Fibroblast of peridontal ligament (primary cell): ENCODE measurements at regions not wholly inside any gene's neighbourhood (a gene's known extent, or its start where the extent isn't known, plus 50 kb on each side); places are given as distances from the start of the nearest gene placed in this dataset.

Source experiments
- DNase-seq: peaks from one replicate; pipeline ENCODE4 v3.0.0-alpha.2; 2010; ENCODE audit errors: extremely low read depth

DNA sequence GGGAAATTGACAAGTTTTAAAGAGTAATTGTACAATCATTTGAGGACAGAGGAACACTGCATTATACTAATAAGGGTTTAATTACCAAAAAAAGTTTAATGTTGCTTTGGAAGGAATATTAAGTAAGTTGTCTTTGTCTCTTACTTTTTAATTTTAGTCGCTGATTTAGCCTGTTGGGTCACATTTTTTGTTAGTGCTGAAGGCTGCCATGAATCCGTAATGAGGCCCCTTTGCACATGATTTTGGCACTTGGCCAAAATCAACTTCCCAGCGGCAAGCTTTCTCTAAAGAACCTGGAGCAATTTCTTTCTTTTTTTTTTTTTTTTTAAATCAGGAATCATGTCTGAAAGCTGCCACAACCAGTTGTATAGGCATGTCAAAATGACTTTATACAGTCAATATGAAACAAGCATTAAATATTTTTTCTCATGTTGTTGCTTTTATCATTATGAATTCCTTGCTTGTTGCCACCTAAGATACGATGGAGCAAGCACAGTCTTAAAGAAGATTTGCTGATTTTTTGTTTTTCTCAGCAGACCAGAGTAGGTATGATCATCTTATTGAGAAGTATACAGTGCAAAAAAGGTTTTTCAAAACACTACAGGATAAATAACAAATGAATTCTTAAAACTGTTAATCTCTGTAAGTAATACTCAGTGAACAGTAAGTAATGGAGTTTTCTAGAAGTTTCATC lies 690.4 kb downstream of the USP25 start:
- peak; percentile 51 for DNase-seq

DNA sequence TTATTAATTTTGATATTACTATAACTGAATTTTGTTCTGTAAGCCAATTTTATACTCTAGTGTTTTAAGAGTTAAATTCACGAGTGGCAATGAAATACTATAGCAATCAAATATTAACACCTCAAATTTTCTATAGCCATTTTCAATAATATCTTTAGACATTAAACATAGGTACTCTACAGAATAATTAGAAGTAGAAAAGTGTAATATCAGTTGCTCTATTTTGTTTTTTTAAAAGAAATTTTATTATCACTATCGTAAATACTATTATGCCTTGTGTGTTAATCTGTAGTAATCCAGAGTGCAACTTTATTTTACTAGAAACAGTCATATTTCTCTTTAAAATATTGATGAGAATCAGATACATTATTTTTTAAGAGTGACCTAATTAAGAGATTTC lies 691.2 kb downstream of the USP25 start:
- no peak for DNase-seq

GRCh38 chr21:16421965-16422364 lies 692.2 kb downstream of the USP25 start:
- DNase-seq: no peak

GRCh38 chr21:16422702-16423101 lies 692.9 kb downstream of the USP25 start:
- peak; percentile 13 for DNase-seq

DNA sequence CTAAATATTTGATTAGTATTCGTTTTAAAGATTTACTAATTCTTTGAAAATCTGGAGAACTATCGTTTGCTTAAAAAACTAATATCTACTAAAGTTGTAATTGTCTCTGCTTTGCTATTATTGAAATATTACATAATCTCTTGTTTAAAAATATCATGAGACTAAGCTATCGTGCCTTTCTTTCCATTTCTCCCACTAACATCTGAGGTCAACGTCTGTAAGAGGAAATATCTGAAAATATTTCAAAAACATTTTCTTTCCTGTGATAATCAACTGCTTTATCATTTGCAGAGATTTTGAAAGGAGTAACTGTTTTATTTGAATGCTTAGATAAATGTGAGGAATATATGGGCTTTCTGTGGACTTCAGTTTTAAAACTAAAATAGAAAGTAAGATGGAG lies 694.1 kb downstream of the USP25 start:
- DNase-seq: peak; percentile 25

GRCh38 chr21:16424331-16424751 lies 694.6 kb downstream of the USP25 start:
- DNase-seq: peak; percentile 36

DNA sequence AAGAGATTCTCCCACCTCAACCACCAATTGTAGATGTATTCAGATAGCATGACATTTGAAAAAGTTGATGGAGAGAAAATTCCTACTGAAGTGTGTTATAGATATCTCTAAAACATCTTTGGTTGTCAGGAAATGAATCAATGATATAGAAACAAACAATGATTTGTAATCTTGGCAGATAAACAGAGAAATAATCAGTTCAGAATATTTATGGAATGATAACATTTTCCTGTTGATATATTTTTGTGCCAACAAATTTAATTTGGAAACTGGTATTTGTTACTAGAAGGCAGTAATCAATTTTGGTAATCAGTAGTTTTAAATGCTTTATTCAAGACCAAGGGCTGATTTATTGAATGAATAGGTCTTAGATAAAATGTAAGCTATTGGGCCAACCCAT lies 695.6 kb downstream of the USP25 start:
- DNase-seq: no peak

- no peak for DNase-seq
Observed at GRCh38 chr21:16426936-16427335, 697.2 kb downstream of the USP25 start.

DNA sequence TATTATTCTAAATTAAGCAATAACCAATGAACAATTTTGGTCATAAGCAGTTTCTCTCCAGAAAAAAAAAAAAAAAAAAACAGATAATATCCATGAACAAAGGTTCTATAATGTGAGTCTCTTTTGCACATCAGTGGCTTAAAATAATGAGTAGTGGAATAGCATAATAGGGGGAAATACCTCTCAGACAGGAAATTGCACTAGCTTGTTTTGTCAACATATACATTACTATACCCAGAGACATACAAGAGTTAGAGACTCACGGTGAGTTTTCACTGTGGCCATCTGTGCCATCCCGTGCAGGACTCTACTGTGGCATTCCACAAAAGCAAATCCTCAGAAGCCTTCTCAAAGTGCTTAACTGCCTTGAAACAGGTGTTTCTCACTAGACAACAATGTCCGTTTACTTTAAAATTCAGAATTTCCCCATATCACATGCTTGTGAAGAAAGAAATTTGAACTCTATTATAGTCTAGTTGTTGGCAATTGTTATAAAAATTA lies 697.9 kb downstream of the USP25 start:
- DNase-seq: no peak

DNA sequence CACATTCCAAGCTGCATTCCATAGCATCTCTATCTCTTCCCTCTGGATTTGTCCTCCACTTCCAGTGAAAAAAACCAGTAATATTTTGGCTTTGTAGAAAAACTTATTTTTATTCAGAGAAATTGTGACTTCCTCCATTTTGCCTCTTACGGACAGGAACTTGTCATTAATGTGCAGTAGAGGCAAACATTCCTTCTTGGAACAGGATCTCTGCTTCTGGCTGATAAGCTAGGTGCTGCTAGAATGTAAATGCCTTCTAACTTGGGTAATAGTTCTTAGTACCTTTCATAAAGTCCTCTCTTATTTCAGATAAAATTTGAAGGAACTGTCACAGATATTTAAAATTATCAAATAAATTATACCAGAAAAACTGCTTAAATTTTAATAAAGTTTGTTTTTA lies 707.8 kb downstream of the USP25 start:
- DNase-seq: no peak

GRCh38 chr21:16438761-16439160 lies 709.0 kb downstream of the USP25 start:
- no peak for DNase-seq

DNA sequence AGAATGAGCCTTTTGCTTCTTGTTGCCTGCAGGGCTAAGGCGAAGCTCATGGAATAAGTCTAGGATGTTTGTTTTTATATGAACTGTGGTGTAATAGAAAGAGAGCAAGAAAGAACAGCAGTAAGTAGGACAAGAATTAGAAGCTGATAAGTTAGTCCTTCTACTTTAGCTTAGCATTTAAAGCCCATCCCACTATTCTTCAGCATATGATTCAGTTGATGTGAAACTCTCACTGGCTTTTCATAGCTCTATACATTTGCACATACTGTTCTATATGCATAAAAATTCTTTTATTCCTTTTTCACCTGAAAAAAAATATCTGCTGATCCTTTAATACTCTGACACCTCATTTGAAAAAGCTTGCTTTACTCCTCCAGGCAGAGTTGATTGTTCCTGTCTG lies 712.0 kb downstream of the USP25 start:
- peak; percentile 27 for DNase-seq

DNA sequence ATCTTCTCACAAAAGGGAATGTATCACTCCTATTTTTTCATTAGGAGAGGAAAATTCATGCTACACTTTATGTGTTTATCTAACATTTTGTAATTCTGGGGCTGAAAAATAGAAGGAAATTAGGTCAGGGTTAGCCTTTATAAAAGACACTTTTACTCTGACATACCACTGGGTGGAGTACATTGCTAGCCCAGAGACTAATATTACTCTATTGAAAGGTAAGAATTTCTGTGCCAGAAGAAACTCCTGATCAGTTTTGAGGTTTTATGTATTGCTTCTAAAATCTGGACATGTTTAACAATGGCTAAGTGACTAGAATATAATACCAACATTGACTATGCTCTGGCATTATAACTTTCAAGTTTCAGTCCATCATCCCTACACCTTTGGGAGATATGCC lies 724.6 kb downstream of the USP25 start:
- DNase-seq: peak; percentile 40

DNA sequence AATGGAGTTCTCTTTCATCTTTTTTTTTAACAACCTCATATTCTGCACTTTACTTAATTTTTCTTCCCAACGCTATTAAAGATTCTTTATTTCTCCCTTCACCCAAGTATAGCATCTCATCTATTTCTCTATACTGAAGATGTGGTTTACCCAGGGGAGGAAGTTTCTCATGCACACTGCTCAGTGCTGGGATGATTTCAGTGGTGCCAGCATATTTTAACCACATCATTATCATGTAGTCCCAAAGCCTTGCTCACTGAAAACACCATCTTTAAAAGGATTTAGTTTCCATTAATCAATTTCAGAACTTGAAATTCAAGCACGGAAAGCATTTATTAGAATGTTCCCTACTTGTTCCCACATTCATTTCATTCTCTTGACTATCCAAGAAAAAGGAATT lies 725.7 kb downstream of the USP25 start:
- DNase-seq: no peak

GRCh38 chr21:16455978-16456377 lies 726.2 kb downstream of the USP25 start:
- DNase-seq: no peak

DNA sequence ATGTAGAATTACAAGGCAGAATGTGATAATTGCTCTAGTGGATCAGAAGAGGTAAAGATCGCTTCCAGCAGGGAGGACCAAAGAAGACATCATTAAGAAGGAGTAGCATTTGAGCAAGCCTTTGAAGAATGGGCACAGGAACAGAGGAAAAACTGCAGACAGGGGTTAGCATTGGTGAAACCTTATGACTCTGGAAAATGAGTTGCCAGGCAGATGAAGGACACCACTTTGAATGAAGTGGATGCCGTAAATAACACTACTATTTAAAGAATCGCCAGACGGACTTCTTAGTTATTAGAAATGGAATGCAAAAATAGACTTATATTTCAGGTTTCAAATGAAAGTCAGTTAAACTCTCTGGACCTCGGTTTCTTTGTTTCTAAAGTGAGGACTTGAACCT lies 727.7 kb downstream of the USP25 start:
- no peak for DNase-seq

GRCh38 chr21:16460936-16461335 lies 731.2 kb downstream of the USP25 start:
- DNase-seq: no peak

DNA sequence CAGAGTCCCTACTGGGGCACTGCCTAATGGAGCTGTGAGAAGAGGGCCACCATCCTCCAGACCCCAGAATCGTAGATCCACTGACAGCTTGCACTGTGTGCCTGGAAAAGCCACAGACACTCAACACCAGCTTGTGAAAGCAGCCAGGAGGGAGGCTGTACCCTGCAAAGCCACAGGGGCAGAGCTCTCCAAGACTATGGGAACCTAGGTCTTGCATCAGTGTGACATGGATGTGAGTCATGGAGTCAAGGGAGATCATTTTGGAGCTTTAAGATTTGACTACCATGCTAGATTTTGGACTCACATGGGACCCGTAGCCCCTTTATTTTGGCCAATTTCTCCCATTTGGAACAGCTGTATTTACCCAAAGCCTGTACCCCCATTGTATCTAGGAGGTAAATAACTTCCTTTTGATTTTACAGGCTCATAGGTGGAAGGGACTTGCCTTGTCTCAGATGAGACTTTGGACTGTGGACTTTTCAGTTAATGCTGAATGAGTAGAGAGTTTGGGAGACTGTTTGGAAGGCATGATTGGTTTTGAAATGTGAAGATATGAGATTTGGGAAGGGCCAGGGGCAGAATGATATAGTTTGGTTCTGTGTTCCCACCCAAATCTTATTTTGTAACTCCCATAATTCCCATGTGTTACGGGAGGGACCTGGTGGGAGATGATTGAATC lies 734.6 kb downstream of the USP25 start:
- peak; percentile 48 for DNase-seq

- DNase-seq: peak; percentile 33
Observed at GRCh38 chr21:16468184-16468583, 738.4 kb downstream of the USP25 start.

GRCh38 chr21:16473988-16474387 lies 744.2 kb downstream of the USP25 start:
- peak; percentile 20 for DNase-seq

GRCh38 chr21:16476056-16476825 lies 746.5 kb downstream of the USP25 start:
- peak; percentile 31 for DNase-seq

DNA sequence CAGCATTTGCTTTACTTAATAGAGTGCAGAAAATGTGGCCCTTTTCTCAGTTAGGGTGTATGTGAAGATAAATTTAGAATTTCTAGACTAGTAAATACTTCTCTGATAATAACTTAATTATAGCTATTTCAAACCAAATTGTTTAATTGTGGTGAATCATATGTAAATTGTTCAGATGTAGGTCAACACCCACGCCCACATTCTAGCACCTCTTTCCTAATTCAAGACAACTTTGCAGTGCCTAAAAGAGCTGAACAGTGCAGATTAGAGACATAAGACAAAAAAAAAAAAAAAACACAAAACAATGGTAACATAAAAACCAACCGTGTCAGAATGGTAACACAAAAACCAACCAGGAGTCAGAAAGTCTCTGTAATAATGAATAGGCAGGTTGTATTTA lies 758.3 kb downstream of the USP25 start:
- no peak for DNase-seq

DNA sequence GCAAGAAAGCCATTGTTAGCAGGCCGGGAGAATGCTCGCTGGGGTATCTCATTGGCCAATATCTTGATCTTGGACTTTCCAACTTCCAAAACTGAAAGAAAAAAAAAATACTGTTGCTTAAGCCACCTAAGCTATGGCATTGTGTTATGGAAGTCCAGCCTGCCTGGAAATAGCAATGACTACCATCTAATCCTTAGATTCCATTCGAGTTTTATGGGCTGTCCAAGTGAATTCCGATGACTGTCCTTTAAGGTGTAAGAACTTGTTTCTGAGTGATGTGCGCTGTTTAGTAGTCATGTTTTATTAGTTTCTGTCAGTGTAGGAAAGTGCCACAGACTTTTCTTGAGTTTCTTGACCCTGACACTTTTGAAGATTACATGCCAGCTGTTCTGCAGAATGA lies 762.6 kb downstream of the USP25 start:
- no peak for DNase-seq
